ACC112 (cell line): ENCODE measurements at regions not wholly inside any gene's neighbourhood (a gene's known extent, or its start where the extent isn't known, plus 50 kb on each side); places are given as distances from the start of the nearest gene placed in this dataset.
"Not testable (repeated sequence)": the region's sequence is repeated elsewhere in the genome, so short reads cannot be mapped to it uniquely, and the experiment has no call there.

ENCODE experiments used
- H2AFZ ChIP-seq: fragments of 200-600 bp; sonication (generic); one replicate; pipeline ENCODE4 v1.6.0; 2017; ENCODE audit warnings: antibody characterized with exemption, low read length; ENCODE audit not compliant: unreplicated experiment
- H3K27ac ChIP-seq: fragments of 200-600 bp; sonication (generic); 2 replicates; pipeline ENCODE4 v1.5.1; 2014; ENCODE audit warnings: low read depth, mild to moderate bottlenecking, antibody characterized with exemption, low read length, moderate library complexity
- H3K27me3 ChIP-seq: fragments of 200-600 bp; sonication (generic); 2 replicates; pipeline ENCODE4 v1.6.1; 2014; ENCODE audit warnings: mild to moderate bottlenecking, antibody characterized with exemption, low read length, moderate library complexity, mixed read lengths; ENCODE audit not compliant: insufficient read depth
- H3K36me3 ChIP-seq: fragments of 200-600 bp; sonication (generic); 2 replicates; pipeline ENCODE4 v1.6.1; 2016; ENCODE audit warnings: mild to moderate bottlenecking, antibody characterized with exemption, low read length, moderate library complexity, mixed read lengths; ENCODE audit not compliant: insufficient read depth
- H3K4me1 ChIP-seq: fragments of 200-600 bp; sonication (generic); one replicate; pipeline ENCODE4 v1.6.1; 2016; ENCODE audit warnings: low read length, mixed read lengths; ENCODE audit not compliant: insufficient read depth, unreplicated experiment, control insufficient read depth
- H3K4me3 ChIP-seq: fragments of 200-600 bp; sonication (generic); 2 replicates; pipeline ENCODE4 v1.5.1; 2014; ENCODE audit warnings: mild to moderate bottlenecking, low read depth, low read length
- H3K79me2 ChIP-seq: fragments of 200-600 bp; sonication (generic); one replicate; pipeline ENCODE4 v1.6.0; 2016; ENCODE audit warnings: low read length; ENCODE audit not compliant: control insufficient read depth, unreplicated experiment, insufficient read depth

DNA sequence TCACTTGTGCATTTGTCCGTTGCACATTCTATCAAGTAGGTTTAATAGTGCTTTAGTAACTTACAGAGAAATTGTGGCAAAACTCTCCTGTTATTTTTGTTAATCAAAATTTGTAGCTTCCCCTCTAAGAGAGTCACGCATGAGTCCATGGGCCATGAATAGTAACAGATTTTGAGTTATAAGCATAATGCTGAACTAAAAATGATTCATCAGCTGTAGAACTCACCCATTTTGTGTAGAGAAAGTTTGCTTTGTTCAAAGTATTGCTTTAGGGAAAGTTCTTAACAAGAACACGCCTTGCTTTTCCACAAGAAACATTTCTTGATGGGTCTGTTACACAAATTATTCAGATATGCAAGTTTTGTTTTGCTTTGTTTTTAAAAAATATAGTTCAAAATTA lies 1300.9 kb downstream of the CDH12 start:
- H3K27me3 ChIP-seq, H3K79me2 ChIP-seq, H3K4me1 ChIP-seq, H3K4me3 ChIP-seq, H3K36me3 ChIP-seq, H2AFZ ChIP-seq, H3K27ac ChIP-seq: not testable (repeated sequence)

DNA sequence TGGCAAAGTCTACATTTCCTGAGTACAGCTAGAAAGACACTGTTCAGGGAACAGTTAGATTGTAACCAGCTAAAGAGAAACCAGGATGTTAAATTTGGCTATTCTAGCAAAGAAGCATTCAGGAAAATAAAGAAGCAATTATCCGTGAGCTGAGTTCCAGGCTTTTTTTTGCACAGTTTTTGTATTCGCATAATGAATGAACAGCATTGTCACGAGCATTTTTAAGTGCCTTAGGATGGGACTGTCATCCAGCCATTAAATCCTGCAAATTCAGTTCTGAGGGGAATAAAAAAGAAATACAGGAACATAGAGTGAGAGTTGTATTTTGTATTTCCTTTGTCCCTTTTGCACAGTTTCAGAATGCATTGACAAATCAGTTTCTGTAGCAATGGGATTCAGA lies 1302.2 kb downstream of the CDH12 start:
- not testable (repeated sequence) for H3K36me3 ChIP-seq, H3K79me2 ChIP-seq, H3K27me3 ChIP-seq, H3K4me1 ChIP-seq, H3K4me3 ChIP-seq, H2AFZ ChIP-seq, H3K27ac ChIP-seq

DNA sequence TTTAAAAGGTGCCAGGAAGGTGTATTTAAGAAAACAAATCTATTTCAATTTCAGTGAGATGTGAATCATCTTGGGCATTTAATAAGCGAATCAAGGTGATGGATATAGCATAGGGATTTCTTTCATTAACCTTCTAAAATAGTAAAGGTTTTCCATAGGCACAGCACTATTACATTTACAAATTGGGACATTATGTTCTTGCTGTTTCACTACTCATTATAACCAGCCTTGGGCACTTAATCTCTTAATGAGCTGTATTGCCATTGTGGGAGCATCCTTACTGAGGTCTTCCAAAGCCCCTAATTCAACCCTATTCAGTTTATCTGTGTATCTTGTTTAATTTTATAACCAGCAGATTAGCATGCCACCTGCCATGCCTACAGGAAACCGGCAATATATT lies 1305.5 kb downstream of the CDH12 start:
- H3K36me3 ChIP-seq, H3K4me3 ChIP-seq, H3K79me2 ChIP-seq, H3K4me1 ChIP-seq, H3K27me3 ChIP-seq, H3K27ac ChIP-seq, H2AFZ ChIP-seq: not testable (repeated sequence)

DNA sequence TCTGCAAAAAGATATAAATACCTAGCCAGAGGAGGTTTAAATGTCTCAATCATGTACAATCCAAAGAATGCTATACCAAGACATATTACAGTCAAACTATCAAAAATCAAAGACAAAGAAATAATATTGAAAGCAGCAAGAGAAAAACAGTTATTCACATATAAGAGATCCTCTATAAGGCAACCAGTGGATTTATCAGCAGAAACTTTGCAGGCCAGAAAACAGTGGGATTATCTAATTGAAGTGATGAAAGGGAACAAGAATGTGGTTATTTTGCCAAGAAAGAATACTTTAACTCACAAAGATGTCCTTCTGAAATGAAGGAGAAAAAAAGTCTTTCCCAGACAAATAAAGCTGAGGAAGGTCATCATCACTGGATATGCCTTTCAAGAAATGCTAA lies 1318.0 kb downstream of the CDH12 start:
- H3K4me1 ChIP-seq = not testable (repeated sequence)

DNA sequence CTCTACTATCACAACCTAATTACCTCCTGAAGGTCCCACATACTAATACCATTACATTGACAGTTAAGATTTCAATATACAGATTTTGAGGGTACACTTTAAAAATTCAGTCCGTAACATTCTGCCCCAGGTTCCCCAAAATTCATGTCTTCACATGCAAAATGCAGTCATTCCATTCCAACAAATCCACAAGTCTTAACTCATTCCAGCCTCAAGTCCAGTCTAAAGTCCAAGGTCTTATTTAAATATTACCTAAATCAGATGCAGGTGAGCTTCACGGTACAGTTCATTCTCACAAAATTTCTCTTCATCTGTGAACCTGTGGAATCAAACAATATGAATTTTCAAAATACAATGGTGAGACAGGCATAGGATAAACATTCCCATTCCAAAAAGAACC lies 1332.0 kb downstream of the CDH12 start:
- not testable (repeated sequence) for H2AFZ ChIP-seq, H3K4me3 ChIP-seq, H3K4me1 ChIP-seq, H3K27me3 ChIP-seq, H3K36me3 ChIP-seq, H3K27ac ChIP-seq, H3K79me2 ChIP-seq

More for the DNA sequence above, 1318.0 kb downstream of the CDH12 start:
- not testable (repeated sequence) for H3K36me3 ChIP-seq, H3K79me2 ChIP-seq, H3K27ac ChIP-seq, H3K4me3 ChIP-seq, H3K27me3 ChIP-seq, H2AFZ ChIP-seq

DNA sequence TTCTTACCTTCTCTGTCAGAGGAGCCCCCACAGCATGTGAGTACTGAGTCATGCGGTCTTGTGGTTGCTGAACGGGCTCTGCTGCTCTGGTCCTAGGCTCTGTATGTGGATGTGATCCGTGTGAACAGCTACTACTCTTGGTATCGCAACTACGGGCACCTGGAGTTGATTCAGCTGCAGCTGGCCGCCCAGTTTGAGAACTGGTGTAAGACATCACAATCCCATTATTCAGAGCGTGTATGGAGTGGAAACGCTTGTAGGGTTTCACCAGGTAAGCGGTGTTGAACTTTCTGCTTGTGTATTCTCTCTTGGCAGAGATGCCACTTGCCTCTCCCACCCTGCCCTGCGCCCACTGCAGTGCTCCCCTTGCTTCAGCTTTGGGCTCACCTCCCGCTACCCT lies 1356.2 kb downstream of the CDH12 start:
- H3K4me1 ChIP-seq, H3K27ac ChIP-seq, H3K4me3 ChIP-seq, H2AFZ ChIP-seq, H3K27me3 ChIP-seq, H3K36me3 ChIP-seq, H3K79me2 ChIP-seq: not testable (repeated sequence)

DNA sequence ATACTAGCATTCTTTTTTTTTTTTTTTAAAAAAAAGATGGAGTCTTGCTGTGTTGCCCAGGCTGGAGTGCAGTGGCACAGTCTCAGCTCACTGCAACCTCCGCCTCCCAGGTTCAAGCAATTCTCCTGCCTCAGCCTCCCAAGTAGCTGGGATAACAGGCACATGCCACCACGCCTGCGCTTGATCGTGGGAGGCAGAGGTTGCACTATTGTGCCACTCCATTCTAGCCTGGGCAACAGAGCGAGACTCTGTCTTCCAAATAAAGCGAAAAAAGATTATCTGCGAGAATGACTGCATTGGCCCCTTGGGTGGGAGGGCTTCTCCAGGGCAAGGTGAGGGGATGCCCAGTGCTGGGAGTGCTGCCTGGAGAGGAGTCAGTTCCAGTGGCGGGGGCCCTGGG lies 1357.1 kb downstream of the CDH12 start:
- H3K27ac ChIP-seq, H3K27me3 ChIP-seq, H3K4me3 ChIP-seq, H3K79me2 ChIP-seq, H2AFZ ChIP-seq, H3K36me3 ChIP-seq, H3K4me1 ChIP-seq: not testable (repeated sequence)

DNA sequence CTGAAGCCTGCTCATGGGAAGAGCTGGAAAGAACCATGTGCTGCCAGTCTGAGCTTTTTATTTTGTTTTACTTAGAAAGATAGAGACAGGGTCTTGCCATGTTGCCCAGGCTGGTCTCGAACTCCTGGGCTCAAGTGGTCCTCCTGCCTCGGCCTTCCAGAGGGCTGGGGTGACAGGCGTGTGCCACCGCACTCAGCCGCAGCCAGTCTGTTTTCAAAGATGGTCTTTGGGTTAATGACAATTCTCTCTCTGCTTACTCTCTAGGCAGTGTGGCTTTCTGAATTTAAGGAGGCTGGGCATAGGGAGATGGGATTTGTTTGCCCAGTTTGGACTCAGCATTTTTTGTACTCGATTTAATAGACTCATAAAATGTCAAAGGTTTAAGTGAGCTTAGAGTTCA lies 1357.9 kb downstream of the CDH12 start:
- H2AFZ ChIP-seq, H3K36me3 ChIP-seq, H3K79me2 ChIP-seq, H3K27ac ChIP-seq, H3K27me3 ChIP-seq, H3K4me3 ChIP-seq, H3K4me1 ChIP-seq: not testable (repeated sequence)

DNA sequence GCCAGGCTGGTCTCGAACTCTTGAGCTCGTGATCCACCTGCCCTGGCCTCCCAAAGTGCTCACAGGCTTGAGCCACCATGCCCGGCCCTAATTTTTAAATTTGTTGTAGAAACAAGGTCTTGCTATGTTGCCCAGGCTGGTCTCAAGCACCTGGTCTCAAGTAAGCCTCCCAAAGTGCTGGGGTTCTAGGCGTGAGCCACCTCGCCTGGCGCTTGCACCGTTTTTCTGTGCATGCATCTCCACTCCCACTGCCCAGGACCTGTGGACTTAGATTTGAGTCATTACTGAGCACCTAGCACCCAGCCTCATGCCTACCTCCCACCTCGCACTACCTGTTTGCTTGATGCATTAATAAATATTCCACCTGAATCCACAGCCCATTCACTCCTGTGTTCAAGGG lies 1359.1 kb downstream of the CDH12 start:
- not testable (repeated sequence) for H3K4me3 ChIP-seq

DNA sequence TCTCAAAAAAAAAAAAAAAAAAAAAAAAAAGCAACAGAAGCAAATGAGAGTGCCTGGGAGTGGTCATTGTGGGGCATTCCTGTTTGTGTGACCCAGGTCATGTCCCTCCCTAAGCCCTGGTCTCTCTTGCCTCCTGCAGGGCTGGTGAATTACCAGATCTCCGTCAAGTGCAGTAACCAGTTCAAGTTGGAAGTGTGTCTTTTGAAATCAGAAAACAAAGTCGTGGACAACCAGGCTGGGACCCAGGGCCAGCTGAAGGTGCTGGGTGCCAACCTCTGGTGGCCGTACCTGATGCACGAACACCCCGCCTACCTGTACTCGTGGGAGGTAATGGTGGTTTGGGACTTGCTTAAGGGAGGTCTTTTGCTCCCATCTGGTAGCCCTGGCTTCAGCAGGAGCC lies 1362.0 kb downstream of the CDH12 start:
- not testable (repeated sequence) for H3K27me3 ChIP-seq, H3K27ac ChIP-seq, H3K4me1 ChIP-seq, H3K4me3 ChIP-seq, H2AFZ ChIP-seq, H3K79me2 ChIP-seq, H3K36me3 ChIP-seq

More for the DNA sequence above, 1359.1 kb downstream of the CDH12 start:
- not testable (repeated sequence) for H3K27ac ChIP-seq, H3K36me3 ChIP-seq, H2AFZ ChIP-seq, H3K79me2 ChIP-seq, H3K27me3 ChIP-seq, H3K4me1 ChIP-seq

DNA sequence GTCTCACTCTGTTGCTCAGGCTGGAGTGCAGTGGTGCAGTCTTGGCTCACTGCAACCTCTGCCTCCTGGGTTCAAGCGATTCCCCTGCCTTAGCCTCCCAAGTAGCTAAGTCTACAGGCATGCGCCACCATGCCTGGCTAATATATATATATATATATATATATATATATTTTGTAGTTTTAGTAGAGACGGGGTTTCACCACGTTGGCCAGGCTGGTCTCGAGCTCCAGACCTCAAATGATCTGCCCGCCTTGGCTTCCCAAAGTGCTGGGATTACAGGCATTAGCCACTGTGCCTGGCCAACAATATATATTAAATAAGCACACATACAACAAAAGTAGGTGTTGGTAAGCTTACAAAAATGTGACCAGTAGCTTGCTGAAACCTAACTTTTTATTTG lies 1364.3 kb downstream of the CDH12 start:
- not testable (repeated sequence) for H3K27ac ChIP-seq, H3K79me2 ChIP-seq, H3K4me1 ChIP-seq, H3K36me3 ChIP-seq, H2AFZ ChIP-seq, H3K4me3 ChIP-seq, H3K27me3 ChIP-seq

DNA sequence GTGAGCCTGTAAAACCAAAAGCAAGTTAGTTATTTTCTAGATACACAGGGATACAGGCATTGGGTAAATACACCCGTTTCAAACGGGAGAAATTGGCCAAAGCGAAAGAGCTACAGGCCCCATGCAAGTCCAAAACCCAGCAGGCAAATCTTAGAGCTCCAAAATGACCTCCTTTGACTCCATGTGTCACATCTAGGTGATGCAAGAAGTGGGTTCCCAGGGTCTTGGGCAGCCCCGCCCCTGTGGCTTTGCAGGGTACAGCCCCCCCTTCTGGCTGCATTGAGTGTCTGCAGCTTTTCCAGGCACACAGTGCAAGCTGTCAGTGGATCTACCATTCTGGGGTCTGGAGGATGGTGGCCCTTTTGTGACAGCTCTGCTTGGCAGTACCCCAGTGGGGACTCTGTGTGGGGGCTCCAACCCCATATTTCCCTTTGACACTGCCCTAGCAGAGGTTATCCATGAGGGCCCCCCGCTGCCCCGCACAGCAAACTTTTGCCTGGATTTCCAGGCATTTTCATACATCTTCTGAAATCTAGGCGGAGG lies 1367.6 kb downstream of the CDH12 start:
- H3K27me3 ChIP-seq, H2AFZ ChIP-seq, H3K4me3 ChIP-seq, H3K27ac ChIP-seq, H3K79me2 ChIP-seq, H3K4me1 ChIP-seq, H3K36me3 ChIP-seq: not testable (repeated sequence)
